ENCODE measurements at regions not wholly inside any gene's neighbourhood (a gene's known extent, or its start where the extent isn't known, plus 50 kb on each side); places are given as distances from the start of the nearest gene placed in this dataset.

GRCh38 chr5:15283076-15283475 is 216.9 kb upstream of the FBXL7 start:
- intact Hi-C loops (cut with micrococcal nuclease), result no loop called here

More at GRCh38 chr5:15283076-15283475, 216.9 kb upstream of the FBXL7 start:
- DNase-seq, result peak; percentile 38
- Histone ChIP-seq H4K91ac (ENCODE audit: insufficient read depth, low read depth, low read length) (no peak overlapping the region), H3K4me2 (ENCODE audit: low read depth, low read length) (no peak overlapping the region), H2BK15ac (ENCODE audit: low read depth, low read length) (no peak overlapping the region), H3K18ac (ENCODE audit: low read depth, low read length) (no peak overlapping the region), H2AK5ac (ENCODE audit: low read depth, low read length) (no peak overlapping the region), H4K20me1 (ENCODE audit: insufficient read depth, low read length) (no peaks in the 10 kb centered on the region), H4K8ac (ENCODE audit: low read depth in 2 of 2, low read length in 2 of 2) (no peak overlapping the region), H3K14ac (replicated peaks; ENCODE audit: low read depth, low read length) (no peak overlapping the region), H3K36me3 (ENCODE audit: control insufficient read depth, insufficient read depth, low read length) (no peaks in the 10 kb centered on the region), H2BK5ac (ENCODE audit: low read depth, low read length, poor library complexity, severe bottlenecking) (no peak overlapping the region), H3K79me1 (ENCODE audit: low read depth in 1 of 2, low read length in 2 of 2) (no peaks in the 10 kb centered on the region), H3K4me3 (ENCODE audit: insufficient read depth, low read depth, low read length) (no peak overlapping the region), H3K9ac (ENCODE audit: low read depth, low read length) (no peak overlapping the region), H2AFZ (replicated peaks; ENCODE audit: low read length, poor library complexity) (no peak overlapping the region), H3K4me1 (ENCODE audit: control insufficient read depth, insufficient read depth, low read length) (no peaks in the 10 kb centered on the region; the same call in 1 of the 2 replicates), H3K27ac (ENCODE audit: insufficient read depth, low read length) (no peak overlapping the region), H3K56ac (ENCODE audit: extremely low read depth, insufficient read depth, low read length) (no peak overlapping the region), H2BK120ac (ENCODE audit: low read depth, low read length) (no peak overlapping the region), H2BK20ac (ENCODE audit: low read depth, low read length) (no peak overlapping the region), H3K9me3 (ENCODE audit: control insufficient read depth, insufficient read depth, low read length) (no peaks in the 10 kb centered on the region), H3K9me1 (ENCODE audit: insufficient read depth, low read length) (no peaks in the 10 kb centered on the region), H3K4ac (ENCODE audit: low read depth, low read length) (no peak overlapping the region), H3K23ac (ENCODE audit: low read depth, low read length) (no peak overlapping the region), H4K5ac (ENCODE audit: low read depth, low read length) (no peak overlapping the region), H2AK9ac (replicated peaks; ENCODE audit: low read depth, low read length, poor library complexity) (no peak overlapping the region), H3K27me3 (ENCODE audit: control insufficient read depth, insufficient read depth, low read length) (no peaks in the 10 kb centered on the region)
- WGBS, 2 experiments (ENCODE audit: extremely low coverage in 2 of 2, insufficient read length in 1 of 2), result no CpG with 5 or more reads among the region's 2 CpGs
- no TSS peak for BruUV-seq (replicated peaks)
- ATAC-seq (ENCODE audit: low read depth), result no peak
- in situ Hi-C loops (cut with MboI; ENCODE audit: low sequenced_read_pairs) (loop anchor here (10.0 kb wide), 1 partner anchor 178 kb away; no protein-coding TSS in a partner anchor), dilution Hi-C loops (cut with HindIII; ENCODE audit: low sequenced_read_pairs, unreplicated experiment) (no loop called here)
- TF ChIP-seq FOS (IDR thresholded peaks at IDR 0.05; ENCODE audit: low read depth, low read length), result no peak
- TF ChIP-seq POLR2A (IDR thresholded peaks at IDR 0.05; ENCODE audit: low read depth, low read length), result no peak
- TF ChIP-seq BHLHE40 (IDR thresholded peaks at IDR 0.05; ENCODE audit: low read depth, low read length), result no peak
- no peak for TF ChIP-seq CEBPB (IDR thresholded peaks at IDR 0.05; ENCODE audit: low read depth, low read length)
- no peak for TF ChIP-seq SMC3 (IDR thresholded peaks at IDR 0.05; ENCODE audit: low read depth, low read length)
- no peak for TF ChIP-seq MAFK (IDR thresholded peaks at IDR 0.05; ENCODE audit: low read depth, low read length)
- no peak for TF ChIP-seq USF2 (IDR thresholded peaks at IDR 0.05; ENCODE audit: low read depth, low read length)
- no peak for TF ChIP-seq CHD1 (IDR thresholded peaks at IDR 0.05; ENCODE audit: low read depth, low read length)
- no peak for TF ChIP-seq ELK1 (IDR thresholded peaks at IDR 0.05; ENCODE audit: borderline replicate concordance, low read depth, low read length)
- no peak for TF ChIP-seq MXI1 (IDR thresholded peaks at IDR 0.05; ENCODE audit: borderline replicate concordance, low read depth, low read length)
- TF ChIP-seq RCOR1 (IDR thresholded peaks at IDR 0.05; ENCODE audit: insufficient replicate concordance, low read length), result no peak
- no peak for TF ChIP-seq NFE2L2 (IDR thresholded peaks at IDR 0.05; ENCODE audit: low read depth, low read length)
- no peak for TF ChIP-seq MAZ (IDR thresholded peaks at IDR 0.05; ENCODE audit: borderline replicate concordance, low read depth, low read length)
- TF ChIP-seq RAD21 (IDR thresholded peaks at IDR 0.05; ENCODE audit: low read length), result no peak
- no peak for TF ChIP-seq CTCF (conservative IDR thresholded peaks at IDR 0.05; ENCODE audit: low read depth, low read length)
- TF ChIP-seq RFX5 (IDR thresholded peaks at IDR 0.05; ENCODE audit: low read depth, low read length), result no peak
- CTCF ChIA-PET, result no interaction called here
- POLR2A ChIA-PET (ENCODE audit: unreplicated experiment), result no interaction called here

Data from IMR-90 (cell line).